Activated CD4-positive, alpha-beta T cell treated with anti-CD3 and anti-CD28 coated beads for 1 hour (primary cell): ENCODE measurements at regions not wholly inside any gene's neighbourhood (a gene's known extent, or its start where the extent isn't known, plus 50 kb on each side); places are given as distances from the start of the nearest gene placed in this dataset.
"Not testable (repeated sequence)": the region's sequence is repeated elsewhere in the genome, so short reads cannot be mapped to it uniquely, and the experiment has no call there.

Experiments used
- DNase-seq: peaks from one replicate; pipeline ENCODE4 v3.0.0-alpha.2; 2020

DNA sequence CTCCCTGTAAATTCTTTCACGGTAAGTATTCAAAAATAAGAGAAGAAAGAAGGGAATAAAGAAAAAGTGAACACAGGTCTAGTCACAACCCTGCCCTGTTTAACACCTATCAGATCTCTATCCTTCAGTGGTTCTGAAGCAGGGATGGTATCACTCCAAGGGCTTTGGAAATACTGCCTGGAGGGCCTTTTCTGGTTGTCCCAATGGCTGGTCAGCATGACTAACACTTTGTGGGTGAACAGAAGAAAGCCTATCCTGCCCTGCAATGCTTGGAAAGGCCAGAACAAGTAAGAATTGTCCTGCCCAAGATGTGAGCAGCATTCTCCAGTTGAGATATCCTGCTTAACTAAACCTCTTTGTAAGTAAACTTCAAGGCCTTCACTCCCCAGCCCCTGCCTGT is 124.9 kb downstream of the TMEM167A start:
- DNase-seq = no peak

DNA sequence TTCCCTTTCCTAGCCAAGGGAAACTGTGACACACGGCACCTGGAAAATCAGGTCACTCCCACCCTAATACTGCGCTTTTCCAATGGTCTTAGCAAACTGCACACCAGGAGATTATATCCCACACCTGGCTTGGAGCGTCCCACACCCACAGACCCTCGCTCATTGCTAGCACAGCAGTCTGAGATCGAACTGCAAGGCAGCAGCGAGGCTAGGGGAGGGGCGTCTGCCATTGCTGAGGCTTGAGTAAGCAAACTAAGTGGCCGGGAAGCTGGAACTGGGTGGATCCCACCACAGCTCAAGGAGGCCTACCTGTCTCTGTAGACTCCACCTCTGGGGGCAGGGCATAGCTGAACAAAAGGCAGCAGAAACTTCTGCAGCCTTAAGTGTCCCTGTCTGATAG is 132.9 kb downstream of the TMEM167A start:
- not testable (repeated sequence) for DNase-seq

DNA sequence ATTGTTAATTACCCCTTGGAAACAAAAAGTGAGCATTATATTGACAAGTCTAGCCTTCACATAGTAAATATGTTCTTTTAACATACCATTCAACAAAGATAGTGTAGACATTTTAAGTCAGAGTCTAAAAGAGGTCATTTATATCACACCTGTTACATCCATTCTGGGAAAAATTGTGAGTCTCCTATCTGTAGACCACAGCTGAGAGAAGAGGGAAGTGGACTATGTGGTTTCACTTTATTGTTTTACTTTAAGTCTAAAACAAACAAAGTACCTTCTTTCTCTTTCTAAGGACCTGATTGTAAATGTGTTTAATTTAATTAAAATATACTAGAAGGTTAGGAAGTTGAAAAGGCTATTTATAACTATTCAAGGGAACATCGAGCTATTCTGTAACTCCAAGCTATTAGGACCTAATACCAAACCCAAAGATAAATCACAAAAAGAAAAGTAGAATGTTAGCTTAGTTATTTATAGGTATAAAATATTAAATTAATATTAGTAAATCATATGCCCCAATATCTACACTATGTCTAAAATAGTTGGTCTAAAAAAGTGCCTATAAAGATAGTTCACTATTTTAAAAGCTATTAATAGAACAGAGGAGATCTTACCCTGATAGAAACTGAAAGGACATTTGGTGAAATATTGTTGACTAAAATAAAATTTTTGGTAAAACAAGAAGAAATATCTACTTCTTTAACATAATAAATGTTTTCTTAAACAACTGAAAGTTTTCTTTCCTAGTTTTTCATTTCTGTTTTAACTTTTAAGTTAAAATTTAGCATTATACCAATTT is 134.9 kb downstream of the TMEM167A start:
- DNase-seq = no peak

DNA sequence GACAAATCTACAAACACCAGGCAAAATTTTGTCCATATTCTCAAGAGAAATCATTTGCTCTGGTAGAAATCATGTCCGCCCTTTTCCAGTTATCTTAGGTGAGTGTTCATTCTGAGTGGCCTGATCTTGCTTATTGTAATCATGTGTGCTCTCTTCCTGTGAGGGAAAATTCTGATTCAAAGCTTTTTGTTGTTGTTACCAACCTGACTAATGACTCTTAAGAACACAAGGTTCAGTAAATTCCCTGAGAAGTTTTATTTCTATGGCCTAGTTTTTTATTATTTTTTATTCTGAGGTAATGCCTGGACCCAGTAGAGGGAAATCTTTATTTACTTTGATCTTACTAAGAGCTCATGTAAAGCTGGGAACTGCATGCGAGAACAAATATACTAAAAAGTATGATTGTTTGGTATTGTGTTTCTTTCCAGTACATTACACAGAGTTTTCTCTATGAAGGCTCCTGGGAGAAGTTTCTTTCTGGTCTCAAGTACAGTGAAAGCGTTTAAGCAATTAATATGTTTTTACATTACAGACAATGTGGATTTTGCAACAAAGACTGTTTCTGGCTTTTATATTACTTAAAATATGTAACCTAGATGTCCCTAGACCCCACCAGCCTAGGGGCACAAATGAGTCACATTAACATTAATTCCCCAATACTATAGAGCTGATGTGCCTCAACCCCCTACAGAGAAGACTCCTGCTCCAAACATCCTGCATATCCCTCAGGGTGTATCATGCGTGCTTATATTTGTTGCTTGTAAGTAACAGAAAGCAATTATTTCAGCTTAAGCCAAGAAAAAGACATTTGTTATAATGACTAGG is 138.1 kb downstream of the TMEM167A start:
- no peak for DNase-seq

DNA sequence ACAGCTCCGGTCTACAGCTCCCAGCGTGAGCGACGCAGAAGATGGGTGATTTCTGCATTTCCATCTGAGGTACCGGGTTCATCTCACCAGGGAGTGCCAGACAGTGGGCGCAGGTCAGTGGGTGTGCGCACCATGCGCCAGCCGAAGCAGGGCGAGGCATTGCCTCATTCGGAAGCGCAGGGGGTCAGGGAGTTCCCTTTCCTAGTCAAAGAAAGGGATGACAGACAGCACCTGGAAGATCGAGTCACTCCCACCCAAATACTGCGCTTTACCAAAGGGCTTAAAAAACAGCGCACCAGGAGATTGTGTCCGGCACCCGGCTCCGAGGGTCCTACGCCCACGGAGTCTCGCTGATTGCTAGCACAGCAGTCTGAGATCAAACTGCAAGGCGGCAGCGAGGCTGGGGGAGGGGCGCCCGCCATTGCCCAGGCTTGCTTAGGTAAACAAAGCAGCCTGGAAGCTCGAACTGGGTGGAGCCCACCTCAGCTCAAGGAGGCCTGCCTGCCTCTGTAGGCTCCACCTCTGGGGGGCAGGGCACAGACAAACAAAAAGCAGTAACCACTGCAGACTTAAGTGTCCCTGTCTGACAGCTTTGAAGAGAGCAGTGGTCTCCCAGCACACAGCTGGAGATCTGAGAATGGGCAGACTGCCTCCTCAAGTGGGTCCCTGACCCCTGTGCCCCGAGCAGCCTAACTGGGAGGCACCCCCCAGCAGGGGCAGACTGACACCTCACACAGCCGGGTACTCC is 144.5 kb downstream of the TMEM167A start:
- not testable (repeated sequence) for DNase-seq

DNA sequence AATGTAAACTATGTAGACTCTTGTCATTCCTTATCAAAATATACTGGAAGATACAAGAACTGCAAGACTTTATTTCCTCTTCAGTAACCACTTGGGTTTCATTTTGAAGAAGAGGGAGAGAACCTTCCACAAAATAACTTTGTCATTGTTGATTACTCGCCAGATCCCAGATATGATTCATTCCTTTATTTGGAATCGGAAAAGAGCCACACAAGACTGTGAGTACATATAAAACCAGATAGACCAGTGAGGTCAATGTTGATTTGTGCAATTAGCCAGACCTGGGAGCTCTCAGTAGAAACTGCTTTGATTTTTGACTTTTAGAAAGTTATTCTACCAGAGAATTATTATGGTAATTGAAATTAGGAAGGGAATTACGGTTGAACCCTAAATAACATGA is 146.1 kb downstream of the TMEM167A start:
- no peak for DNase-seq

DNA sequence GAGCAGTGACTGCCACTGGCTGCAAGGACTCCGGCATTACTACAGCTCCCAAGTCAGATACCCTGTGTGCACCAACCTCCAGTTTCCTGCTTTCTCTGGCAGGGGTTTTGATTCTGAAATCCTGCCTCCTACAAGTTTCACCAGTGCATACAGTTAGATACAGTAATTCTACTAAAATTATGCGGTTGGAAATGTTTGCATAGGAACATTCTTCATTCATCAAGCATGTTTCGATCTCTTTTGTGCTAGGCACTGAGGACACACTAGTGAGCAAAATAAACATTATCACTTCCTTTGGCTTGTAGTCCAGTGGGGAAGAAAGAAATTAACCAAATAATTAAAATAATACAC is 152.2 kb downstream of the TMEM167A start:
- no peak for DNase-seq

DNA sequence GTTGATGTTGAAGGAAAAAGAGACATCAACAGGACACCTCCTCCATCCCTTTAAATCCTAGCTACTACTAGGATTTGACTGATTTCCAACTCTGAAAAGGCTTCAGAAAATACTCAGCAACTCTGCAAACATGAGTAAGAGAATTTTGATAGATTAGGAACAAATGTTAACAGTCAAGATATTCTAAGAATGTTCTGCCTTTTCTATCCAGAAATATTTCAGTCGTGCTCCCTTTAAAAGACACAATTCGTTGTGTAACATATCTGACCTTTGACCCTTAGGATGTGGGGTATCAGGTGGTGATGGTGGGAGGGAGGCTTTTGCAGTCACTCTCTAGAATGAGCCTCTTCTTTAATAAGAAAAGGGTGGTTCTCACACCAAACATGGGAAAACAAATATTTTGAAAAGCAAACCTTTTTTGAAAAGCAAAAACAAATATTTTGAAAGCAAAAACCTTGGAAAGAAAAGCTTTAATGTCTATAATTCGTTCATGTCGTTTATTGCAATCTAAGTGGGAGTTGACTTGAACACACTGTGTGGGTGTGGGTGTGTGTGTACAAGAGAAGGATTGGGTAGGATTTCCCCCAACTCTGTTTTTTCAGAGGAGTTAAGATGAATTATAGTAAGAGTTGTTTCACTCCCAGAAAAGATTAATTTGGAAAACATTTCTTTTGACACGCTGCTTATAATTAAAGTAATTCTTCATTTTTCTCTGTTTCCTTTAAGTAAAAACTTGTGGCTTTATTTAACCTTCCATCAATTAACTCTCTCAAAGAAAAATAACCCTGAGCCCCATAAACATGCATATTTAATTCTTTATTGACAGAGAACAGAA is 152.8 kb downstream of the TMEM167A start:
- no peak for DNase-seq

DNA sequence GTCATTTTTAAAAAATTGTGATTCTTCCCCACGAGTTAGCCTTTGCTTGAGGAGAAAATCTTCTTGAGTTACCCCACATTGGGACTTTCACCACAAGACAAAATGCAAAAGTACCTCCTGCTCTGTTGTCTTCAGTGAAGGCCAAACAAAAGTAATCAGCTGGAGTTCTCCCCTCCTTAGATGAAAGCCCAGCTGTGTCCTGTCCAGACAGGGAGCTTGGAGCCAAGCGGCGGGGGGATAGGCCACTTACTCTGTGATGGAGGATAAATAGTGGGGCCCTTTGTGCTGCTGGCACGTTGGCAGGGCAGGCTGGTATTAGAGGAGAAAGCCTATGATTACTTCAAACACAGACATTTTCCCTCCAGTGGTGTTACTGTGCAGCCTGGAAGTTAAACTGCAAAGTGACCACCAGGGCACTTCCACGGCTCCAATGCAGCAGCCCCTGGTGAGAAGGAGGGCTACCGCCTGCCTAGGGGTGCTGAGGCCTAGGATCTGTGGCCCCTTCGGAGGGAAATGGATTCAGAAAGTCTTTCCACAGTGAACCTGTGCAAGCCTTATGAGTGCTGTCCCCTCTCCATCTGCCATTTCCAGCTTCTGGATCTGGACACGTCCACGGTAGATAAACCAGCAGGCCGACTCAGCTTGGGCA is 155.0 kb downstream of the TMEM167A start:
- no peak for DNase-seq

DNA sequence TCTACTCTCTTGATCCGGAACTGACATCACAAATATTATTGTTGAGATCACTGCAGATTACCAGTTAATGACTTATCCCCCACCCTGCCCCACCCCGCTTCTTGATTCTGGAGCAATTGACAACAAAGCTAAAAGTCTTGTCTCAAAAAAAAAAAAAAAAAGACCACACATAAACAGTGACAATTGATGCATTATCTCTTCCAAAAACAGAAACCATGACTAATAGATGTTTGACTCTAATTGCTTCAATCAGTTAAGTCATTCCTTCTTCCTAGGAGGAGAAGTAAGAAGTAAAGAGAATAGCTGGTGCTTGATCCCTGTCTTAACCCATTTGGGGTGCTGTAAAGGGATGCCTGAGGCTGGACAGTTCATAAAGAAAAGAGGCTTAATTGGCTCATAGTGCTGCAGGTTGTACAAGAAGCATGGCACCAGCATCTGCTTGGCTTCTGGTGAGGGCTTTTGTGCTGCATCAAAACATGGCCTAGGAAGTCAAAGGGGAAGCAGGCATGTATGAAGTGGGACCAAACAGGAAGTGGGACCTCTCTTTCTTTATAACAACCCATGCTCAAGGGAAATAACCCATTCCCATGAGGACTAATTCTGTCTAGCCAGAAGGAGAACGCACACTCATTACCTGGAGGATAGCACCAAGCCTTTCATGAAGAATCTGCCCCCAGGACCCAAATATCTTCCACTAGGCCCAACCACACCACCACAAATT is 158.7 kb downstream of the TMEM167A start:
- no peak for DNase-seq

DNA sequence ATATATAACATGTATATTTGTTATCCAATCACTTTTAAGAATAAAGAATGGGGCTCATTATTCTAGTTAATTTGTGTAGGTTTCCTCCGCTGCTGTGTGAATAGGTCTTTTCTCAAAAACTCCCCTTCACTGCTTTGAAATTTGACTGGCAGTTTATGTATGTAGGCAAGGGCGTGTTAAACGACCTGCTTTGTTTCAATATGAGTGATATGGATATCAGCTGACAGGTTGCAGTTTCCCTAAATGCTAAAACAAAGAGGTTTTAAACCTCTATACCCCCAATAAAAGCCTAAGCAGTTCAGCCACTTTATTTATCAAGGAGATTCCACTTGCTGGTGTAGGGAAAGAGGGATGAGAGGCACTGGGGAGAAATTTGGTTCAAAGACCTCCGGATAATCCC is 159.6 kb downstream of the TMEM167A start:
- DNase-seq = no peak

DNA sequence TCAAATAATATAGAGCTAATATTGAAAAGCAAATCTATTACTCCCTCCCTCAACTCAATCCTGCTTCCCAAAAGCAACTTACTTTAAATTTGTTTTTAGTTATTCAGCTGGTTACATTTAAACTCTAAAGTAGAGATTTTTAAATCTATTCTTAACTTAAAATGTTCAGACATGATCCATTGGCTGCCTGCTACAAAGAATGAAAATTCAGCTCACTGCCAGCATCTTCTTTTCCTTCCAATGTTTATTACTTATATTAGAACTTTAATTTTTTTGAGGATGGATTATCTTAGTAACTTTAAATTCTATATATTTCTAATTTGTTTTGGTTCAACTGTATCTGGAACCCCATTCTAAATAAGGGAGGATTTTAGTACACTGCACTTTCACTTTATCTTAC is 163.2 kb downstream of the TMEM167A start:
- DNase-seq = no peak

DNA sequence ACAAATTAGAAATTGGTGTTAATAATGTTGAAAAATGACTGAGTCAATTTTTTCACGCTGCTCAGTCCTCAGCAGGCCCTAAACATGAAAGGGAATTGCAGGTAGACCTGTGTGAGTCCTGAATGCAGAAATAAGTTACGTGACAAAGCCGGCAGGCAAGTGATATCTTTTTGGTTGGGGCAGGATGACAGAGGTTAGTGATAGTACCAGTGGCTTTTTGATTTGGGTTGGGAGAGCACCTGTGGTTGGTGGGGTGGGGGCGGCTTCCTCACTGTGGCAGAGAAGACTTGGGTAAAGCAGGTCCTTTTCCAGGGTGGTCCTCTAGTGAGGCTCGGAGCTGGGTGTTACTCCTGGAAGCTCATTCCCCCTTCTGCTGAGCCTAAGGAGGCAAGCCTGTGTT is 164.7 kb downstream of the TMEM167A start:
- no peak for DNase-seq

DNA sequence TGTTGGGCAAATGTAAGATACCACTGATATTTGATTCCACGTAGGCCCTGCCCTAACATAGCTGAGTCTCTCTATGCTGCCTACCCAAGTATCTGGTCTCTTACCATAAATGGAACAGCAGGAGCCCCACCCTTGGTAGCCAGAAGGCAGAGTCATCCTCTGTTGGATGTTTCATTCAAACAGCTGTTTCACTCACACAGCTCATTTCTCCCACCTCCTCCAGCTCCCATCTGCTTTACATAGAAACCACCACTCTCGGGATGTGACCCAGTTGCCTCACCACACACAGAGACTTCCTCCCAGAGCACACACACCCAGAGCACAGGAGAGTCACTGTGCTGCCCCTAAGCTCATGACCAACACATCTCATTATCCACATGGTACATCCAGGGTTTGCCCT is 165.3 kb downstream of the TMEM167A start:
- DNase-seq = no peak

DNA sequence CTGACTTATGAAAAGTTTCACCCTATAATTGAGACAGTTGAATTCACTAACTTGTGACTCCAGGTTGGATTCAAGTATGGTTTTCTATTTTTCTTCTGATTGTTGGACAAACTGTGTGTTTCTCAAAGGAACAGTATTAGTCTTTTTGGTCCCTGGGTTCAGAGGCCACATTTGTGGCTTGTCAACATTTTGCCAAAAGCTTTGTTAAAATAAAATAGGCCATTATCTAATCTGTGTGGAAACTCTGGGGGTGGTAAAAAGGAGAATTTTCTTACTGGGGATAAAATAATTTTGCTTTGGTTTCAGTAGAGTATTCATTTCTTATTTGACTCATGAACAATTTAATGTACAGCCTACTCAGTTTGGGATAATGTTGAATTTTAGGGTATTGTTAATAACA is 166.3 kb downstream of the TMEM167A start:
- no peak for DNase-seq

DNA sequence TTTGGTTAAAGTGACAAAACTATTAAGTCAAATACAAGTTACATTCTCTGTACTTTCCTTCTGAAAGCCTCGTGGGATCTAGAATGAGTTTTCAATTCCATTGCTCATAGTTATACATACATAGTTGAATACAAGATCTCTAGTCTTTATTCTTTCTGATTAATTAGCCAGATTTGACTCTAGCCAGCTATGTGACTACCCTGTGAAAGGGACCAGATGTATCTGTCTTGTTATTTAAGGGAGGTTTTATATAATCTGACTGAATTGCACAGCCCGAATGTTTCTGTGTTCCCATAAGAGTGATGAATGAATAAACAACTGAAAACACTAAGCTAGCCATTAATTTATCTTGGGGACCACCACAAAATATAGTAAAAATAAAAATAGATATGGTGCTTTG is 166.7 kb downstream of the TMEM167A start:
- DNase-seq = no peak

DNA sequence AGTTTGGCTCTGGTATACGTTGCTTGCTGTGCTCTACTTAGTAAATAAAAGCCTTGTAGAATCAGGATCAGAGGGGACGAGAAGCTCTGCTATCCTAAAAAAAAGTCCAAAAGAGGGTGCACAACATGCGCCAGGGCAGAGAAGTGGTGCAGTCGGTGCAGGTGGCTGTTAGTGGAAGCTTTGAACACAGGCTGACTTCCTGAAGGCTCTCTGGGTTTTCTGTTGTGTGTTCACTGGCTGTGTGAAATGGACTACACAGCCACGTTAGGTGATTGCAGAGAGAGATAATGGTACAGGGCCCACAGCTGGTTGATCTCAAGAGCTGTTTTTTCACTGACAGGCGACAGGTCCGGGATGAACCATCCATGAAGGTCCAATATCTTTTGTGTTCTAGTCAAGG is 167.4 kb downstream of the TMEM167A start:
- DNase-seq = no peak

DNA sequence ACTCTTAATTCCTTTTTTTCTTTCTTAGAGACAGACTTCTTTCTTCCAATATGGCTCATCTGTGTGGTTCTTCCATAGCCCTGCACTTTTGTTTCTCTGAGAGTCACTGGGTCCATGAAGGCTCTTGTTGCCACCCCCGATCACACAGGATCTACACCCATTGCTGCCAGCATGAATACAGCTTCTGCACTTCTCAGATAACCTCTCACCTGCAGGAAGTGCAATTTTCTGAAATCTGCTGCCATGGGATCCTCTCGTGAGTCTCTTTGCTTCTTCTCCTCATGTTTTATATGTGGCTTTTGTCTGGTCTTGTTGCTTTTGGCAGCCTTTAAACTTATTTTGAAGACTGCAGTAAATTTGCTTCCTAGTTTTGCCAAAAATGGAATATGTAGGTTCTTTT is 171.2 kb downstream of the TMEM167A start:
- no peak for DNase-seq

DNA sequence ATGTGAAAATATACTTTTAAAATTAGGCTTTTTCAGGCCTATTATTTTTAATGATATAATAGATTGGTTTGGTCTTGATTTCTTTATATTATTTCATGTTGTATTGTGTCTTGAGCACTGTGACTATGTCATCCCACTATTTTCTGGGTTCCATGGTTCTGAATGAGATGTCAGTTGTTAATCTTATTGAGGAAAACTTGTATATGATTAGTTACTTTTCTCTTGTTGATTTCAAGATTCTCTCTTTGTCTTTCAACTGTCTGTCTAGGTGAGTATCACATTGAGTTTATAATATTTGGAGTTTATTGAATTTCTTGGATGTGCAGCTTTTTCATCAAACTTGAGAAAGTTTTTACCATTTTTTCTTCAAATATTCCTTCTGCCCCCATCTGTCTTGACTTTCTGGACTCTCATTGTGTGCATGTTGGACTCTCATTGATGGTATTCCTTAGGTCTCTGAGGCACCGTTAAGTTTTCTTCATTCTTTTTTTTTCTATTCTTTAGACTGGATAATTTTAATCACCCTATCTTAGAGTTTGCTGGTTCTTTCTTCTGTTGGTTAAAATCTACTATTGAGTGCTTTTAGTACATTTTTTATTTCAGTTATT is 175.8 kb downstream of the TMEM167A start:
- DNase-seq = no peak

DNA sequence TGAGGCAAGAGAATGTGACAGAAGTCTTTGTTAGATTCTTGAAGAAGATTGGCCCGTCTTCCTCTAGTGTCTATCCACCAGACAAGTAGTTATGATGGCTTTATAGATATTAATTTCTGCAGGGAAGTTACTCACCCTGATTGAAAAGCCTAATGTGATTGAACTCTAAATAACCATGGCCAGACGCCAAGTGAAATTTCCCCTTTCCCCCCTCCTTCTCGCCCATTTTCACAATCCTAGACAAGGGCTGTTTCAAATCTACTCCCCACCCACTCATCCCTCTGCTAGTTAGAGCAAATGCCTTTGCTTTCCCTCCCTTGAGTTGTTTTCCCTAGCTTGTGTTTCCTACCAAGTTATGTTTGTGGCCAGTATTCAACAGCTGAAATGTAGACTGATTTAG is 182.5 kb downstream of the TMEM167A start:
- no peak for DNase-seq

DNA sequence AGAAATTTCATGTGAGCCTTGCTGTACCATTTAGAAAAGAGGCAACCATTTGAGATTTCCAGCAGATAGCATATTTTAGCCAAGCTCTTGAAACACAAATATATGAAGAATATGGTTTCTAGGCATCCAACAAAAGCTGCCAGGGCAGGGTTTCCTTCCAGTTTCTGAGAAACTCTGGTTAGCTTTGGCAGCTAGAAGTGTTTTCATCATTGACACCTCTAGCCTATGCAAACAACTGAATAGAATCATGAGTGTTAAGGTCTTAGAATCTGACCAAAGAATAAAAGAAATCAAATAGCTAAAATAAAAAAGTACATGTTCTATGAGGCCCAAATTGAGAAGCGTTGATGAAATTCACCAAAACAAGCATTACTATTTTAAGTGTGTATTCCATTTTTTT is 188.1 kb downstream of the TMEM167A start:
- DNase-seq = no peak
